Colonic mucosa (tissue), 4 donors: ENCODE measurements at regions not wholly inside any gene's neighbourhood (a gene's known extent, or its start where the extent isn't known, plus 50 kb on each side); places are given as distances from the start of the nearest gene placed in this dataset.

Source experiments
- DNase-seq: peaks from one replicate; pipeline ENCODE4 v3.0.0-alpha.2; 2020
- H3K27ac ChIP-seq: fragments of 200-600 bp; one replicate; pipeline ENCODE4 v1.8.0; 2021
- H3K27me3 ChIP-seq: fragments of 200-600 bp; one replicate; pipeline ENCODE4 v1.8.0; 2021
- H3K36me3 ChIP-seq: fragments of 200-600 bp; one replicate; pipeline ENCODE4 v1.8.0; 2021
- H3K4me1 ChIP-seq: fragments of 200-600 bp; one replicate; pipeline ENCODE4 v1.8.0; 2021; ENCODE audit warnings: mild to moderate bottlenecking
- H3K4me3 ChIP-seq: fragments of 200-600 bp; one replicate; pipeline ENCODE4 v1.8.0; 2021
- H3K9ac ChIP-seq, 2 donors: one replicate each; pipeline ENCODE4 v1.7.0; 2013; ENCODE audit warnings: control low read depth in 2 of 2, low read depth in 2 of 2, low read length in 2 of 2
- H3K9me3 ChIP-seq: fragments of 200-600 bp; one replicate; pipeline ENCODE4 v1.8.0; 2021
- CTCF ChIP-seq: fragments of 200-600 bp; IDR thresholded peaks from one replicate; pipeline ENCODE4 v1.8.0; 2022; ENCODE audit warnings: antibody characterized with exemption, mild to moderate bottlenecking
- intact Hi-C: fragments of 100-400 bp; cut with DNase I; formaldehyde crosslinking; loops from one replicate; pipeline ENCODE4 v1.14.1; 2022
- donor health status: healthy.
- donor health status: DM: no; HTN: no; CAD: no.
- donor health status: DM: no; HTN: no; CAD: no.

- Histone ChIP-seq H3K9ac (no peak overlapping the region), H3K27me3 (no peaks in the 10 kb centered on the region), H3K4me1 (no peaks in the 10 kb centered on the region), H3K4me3 (no peak overlapping the region), H3K27ac (no peak overlapping the region), H3K9me3 (no peaks in the 10 kb centered on the region), H3K36me3 (no peaks in the 10 kb centered on the region)
- no peak for DNase-seq
- no peak for TF ChIP-seq CTCF
- intact Hi-C loops = no loop called here
Observed at GRCh38 chr2:104749856-104750460, 104.0 kb upstream of the POU3F3 start.

GRCh38 chr2:104752504-104752903, 101.4 kb upstream of the POU3F3 start:
- intact Hi-C loops = no loop called here
- TF ChIP-seq CTCF = no peak
- Histone ChIP-seq H3K27me3 (no peaks in the 10 kb centered on the region), H3K9me3 (no peaks in the 10 kb centered on the region), H3K4me3 (no peak overlapping the region), H3K27ac (no peak overlapping the region), H3K36me3 (no peaks in the 10 kb centered on the region), H3K4me1 (no peaks in the 10 kb centered on the region), H3K9ac (no peak overlapping the region)
- no peak for DNase-seq

GRCh38 chr2:104755026-104755878, 98.7 kb upstream of the POU3F3 start:
- Histone ChIP-seq H3K4me3 (no peak overlapping the region), H3K27ac (no peak overlapping the region), H3K36me3 (no peaks in the 10 kb centered on the region), H3K9me3 (no peaks in the 10 kb centered on the region), H3K27me3 (no peaks in the 10 kb centered on the region), H3K4me1 (no peaks in the 10 kb centered on the region), H3K9ac (no peak overlapping the region)
- DNase-seq = no peak
- intact Hi-C loops = no loop called here
- no peak for TF ChIP-seq CTCF

DNA sequence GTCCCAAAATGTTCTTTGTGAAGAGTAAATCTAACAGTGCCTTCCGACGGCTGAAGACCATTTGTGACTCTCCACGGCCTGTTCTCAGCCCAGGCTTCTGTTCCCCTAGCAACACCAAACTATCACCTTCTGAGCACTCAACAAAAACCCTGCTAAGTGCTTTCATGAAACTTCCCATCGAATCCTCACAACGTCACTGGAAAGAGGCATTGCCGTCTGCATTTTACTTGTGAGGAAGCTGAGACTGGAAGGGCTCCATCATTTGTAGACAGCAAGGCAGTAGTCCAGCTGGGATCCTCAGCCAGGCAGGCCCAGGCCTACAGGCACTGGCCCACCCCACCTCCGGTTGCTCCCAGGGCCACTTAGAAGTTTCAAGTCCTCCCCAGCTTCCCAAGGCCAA, 97.8 kb upstream of the POU3F3 start:
- intact Hi-C loops = no loop called here
- no peak for DNase-seq
- no peak overlapping the region for H3K27ac ChIP-seq

DNA sequence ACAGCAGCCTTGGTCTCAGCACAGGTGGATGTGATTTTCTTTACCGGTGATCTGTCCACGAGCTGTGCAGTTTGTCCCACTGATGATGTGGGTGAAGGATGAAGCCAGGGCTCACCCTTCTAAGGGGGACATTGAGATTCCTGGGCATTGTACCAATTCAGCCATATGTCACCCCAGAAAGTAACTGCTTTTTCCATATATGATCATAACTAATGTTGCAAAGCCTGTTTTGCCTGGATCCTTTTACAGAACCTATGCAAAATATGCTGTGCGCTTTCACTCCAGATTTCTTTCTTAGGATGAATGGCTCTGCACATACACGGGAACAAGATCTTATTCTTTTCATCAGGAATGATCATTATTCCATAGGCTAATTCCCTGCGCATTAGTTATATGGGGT, 96.9 kb upstream of the POU3F3 start:
- intact Hi-C loops = no loop called here
- no peaks in the 10 kb centered on the region for H3K4me1 ChIP-seq
- no peak for TF ChIP-seq CTCF
- no peak overlapping the region for H3K4me3 ChIP-seq
- H3K9me3 ChIP-seq = no peaks in the 10 kb centered on the region
- H3K36me3 ChIP-seq = no peaks in the 10 kb centered on the region
- DNase-seq = no peak
- no peaks in the 10 kb centered on the region for H3K27me3 ChIP-seq
- no peak overlapping the region for H3K27ac ChIP-seq
- H3K9ac ChIP-seq = no peak overlapping the region

More for the DNA sequence above, 97.8 kb upstream of the POU3F3 start:
- TF ChIP-seq CTCF = no peak
- no peak overlapping the region for H3K9ac ChIP-seq
- H3K4me3 ChIP-seq = no peak overlapping the region
- no peaks in the 10 kb centered on the region for H3K4me1 ChIP-seq
- no peaks in the 10 kb centered on the region for H3K36me3 ChIP-seq
- no peaks in the 10 kb centered on the region for H3K9me3 ChIP-seq
- no peaks in the 10 kb centered on the region for H3K27me3 ChIP-seq
